ENCODE measurements at regions not wholly inside any gene's neighbourhood (a gene's known extent, or its start where the extent isn't known, plus 50 kb on each side); places are given as distances from the start of the nearest gene placed in this dataset.
A peak's percentile ranks its signal among the peaks of the same experiment; 100 is the strongest.

DNA sequence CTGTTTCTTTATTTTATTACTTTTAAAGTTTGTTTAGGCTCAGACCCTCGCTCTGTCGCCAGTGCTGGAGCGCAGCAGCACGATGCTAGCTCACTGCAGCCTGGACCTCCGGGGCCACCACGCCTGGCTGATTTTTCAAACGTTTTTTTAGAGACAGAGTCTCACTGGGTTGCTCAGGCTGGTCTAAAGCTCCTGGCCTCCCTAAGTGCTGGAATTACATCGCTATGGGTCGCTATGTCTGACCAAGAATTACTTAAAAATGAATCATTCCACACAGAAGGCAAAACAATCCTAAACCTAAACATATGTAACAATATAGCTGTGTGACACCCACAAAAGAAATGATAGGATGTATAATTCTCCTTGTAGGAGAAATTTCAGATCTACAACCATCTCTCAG lies 86.9 kb upstream of the SIMC1 start:
- DNase-seq: no peak

- peak; percentile 67 for DNase-seq
These were observed 85.9 kb upstream of the SIMC1 start for GRCh38 chr5:176152191-176152929.

DNA sequence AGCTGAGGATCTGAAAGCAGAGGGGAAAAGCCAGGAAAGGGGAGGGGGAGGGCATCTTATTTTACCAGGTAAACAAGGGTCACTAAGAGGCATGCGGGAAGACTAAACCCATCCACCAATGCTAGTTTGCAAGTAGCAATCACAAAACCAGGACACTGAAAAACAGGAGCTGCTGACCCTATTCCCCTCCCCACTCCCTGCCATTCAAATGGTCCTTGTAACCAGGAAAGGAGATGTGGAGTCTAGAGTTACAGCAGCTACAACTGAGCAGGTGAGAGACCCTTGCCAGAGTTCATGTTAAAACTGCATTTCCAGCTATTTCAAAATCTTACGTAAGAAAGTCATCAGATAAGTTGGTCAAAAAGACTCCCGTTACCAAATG lies 85.3 kb upstream of the SIMC1 start:
- no peak for DNase-seq

GRCh38 chr5:176153741-176154140 lies 84.5 kb upstream of the SIMC1 start:
- no peak for DNase-seq

DNA sequence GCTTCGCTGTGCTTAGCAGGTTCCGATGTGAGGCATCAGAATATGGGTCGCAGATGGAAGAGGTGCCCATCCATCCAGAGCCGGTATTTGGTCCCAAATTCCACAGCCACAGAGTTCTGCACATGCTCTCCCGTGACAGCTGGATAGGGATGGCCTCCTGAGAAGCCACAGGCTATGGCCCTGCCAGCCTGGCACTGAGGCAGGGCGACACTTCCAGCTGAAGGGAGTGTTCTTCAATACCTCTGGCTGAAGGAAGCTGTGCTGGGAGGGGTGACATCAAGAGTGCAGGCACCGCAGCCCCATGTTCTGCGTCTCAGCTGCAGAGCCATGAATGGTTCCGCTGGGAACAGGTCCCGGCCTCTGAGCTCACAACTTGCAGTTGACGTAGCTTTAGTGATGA lies 83.4 kb upstream of the SIMC1 start:
- no peak for DNase-seq

DNA sequence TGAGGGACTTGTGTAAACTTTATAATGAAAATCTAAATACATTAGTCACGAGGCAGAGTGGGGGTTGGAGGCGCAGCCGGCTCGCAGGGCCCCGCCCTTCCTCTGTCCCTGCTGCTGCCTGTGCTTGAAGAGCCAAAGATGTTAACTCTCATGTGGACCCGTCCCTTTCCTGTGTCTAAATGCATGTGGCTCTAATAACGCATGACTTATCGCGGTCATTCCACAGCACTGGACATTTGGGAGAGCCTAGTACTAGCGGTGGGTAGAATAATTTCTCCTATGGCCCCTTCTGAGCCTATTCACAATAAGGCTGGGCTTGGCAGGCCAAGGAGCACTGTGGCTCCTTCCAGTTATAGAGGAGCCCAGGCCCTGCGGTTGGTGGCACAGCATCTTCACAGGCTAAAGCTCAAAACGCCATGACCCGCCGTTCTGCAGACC lies 82.3 kb upstream of the SIMC1 start:
- DNase-seq: no peak

DNA sequence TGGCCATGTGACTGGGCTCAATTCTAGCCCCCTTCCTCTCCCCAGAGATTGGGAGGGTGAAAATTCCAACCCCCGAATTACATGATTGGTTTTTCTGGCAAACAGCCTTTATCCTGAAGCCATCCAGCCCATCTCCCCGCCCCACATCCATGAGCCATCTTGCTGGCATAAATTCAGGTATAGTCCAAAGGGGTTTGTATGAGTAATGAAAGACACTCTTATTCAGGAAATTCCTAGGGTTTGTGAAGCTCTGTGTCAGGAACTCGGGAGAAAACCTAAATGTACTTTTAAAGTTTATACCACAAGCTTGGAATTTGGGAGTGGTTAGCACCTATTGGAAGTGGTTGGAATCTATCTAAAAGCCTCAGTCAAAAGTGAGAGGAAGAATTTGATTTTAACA lies 80.6 kb upstream of the SIMC1 start:
- no peak for DNase-seq

- DNase-seq: no peak
These were observed 76.8 kb upstream of the SIMC1 start for GRCh38 chr5:176161431-176161830.

GRCh38 chr5:176162198-176162597 lies 76.0 kb upstream of the SIMC1 start:
- no peak for DNase-seq

DNA sequence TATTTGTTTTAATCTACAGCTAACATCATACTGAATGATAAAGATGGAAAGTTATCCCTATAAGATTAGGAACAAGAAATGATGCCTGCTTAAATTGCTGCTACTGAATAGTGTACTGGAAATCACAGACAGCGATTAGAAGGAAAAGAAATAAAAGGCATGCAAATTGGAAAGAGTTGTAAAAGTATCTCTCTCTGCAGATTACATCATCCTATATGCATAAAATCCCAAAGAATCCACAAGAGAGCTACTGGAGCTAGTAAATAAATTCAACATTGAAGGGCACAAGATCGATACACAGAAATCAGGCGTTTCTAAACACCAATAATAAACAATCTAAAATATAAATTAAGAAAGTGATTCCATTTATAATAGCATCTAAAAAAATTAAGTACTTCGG lies 75.3 kb upstream of the SIMC1 start:
- DNase-seq: no peak

GRCh38 chr5:176166427-176166826 lies 71.8 kb upstream of the SIMC1 start:
- DNase-seq: no peak

DNA sequence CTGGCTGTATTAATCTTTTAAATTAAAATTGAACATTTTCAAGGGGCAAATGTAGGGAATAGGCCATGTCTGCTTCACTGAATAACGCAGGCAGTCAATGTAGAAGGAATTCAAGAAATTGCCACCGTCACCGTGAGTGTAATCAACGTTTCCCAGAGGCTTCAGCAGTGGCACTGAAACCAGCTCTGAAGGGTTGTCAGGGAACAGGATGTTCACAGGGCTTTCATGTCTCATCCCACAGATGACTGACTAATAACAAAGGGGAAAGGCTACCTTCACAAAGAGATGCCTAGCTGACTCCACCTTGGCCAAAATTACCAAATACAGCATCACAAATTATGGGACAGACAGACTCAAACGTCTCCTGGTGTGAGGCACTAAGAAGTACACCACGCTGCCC lies 70.4 kb upstream of the SIMC1 start:
- DNase-seq: no peak

DNA sequence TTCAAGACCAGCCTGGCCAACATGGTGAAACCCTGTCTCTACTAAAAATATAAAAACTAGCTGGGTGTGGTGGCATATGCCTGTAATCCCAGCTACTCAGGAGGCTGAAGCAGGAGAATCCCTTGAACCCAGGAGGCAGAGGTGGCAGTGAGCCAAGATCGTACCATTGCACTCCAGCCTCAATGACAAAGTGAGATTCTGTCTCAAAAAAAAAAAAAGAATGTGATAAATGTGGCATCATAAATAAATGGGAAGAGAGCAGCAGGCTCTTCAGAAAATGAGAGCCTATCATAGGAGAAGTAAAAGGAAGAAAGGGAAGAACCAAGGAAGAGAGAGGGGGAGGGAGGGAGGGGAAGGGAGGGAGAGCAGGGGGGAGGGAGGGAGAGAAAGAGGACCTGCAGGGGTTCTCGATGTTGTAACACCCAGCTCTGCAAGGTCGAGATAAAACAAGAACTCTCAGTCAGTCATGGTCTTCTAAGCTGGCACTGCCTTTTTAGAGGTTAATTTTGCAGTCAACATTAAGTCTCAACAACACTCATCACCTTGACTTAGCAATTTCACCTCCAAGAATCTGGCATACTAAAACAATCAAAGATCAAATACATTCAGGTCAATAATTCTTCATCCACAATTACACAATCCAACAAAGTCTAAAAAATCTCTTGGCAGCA lies 68.7 kb upstream of the SIMC1 start:
- DNase-seq: no peak

DNA sequence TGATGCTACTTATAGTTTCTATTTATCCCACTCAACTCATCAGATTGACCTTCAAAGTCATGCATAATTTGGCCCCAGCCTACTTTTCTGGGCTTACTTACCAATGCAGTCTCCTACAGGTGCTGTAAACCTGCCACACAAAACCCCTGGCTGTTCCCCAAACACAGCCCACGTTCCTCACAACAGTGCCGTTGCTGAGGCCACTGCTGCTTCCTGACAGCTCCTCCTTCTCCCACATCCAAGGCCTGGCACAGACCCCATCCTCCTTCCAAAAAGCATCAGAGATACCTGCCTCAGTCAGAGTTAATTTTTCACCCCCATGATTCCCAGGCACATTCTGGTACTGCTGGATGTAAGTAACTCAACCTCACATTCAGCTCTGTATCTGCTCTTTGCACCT lies 68.1 kb upstream of the SIMC1 start:
- no peak for DNase-seq

DNA sequence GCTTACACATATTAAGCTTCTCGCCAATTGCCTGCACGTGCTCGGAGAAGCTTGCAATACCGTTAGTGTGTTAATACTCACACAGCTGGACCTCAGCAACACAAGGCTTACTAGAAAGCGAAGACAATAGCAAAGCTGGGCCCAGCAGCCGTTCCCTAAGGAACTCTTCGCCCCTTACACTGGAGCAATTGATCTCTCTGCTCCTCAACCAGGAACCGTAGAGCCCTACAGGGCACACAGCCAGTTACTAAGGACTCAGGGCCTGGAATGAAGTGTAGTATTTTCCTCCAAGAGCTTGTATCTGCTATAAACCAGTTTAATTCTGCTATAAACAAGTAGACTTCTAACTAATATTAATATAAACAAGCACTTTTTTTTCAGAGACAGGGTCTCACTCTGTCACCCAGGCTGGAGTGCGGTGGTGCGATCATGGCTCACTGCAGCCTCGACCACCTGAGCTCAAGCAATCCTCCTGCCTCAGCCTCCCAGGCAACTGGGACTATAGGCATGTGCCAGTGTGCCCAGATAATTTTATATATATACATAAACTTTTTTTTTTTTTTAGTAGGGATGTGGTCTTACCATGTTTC lies 67.0 kb upstream of the SIMC1 start:
- no peak for DNase-seq

DNA sequence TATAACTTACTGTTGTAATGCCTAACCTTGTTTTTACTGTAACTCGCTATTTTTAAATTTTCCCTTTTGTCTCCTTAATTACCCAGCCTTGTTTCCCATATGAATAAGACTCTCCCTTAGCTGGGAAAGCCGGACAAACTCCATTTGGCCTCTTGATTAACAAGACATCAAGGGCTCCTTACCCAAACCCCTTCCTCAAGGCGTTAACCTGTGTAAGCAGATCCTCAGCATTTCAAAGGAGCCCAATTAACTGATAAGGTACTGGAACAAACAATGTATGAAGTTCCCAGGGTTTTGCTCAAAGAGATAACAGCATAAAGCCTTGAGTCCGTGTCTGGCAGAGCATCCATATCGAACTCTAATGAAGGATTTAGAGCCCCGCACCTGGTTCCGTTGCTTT lies 66.0 kb upstream of the SIMC1 start:
- DNase-seq: no peak

DNA sequence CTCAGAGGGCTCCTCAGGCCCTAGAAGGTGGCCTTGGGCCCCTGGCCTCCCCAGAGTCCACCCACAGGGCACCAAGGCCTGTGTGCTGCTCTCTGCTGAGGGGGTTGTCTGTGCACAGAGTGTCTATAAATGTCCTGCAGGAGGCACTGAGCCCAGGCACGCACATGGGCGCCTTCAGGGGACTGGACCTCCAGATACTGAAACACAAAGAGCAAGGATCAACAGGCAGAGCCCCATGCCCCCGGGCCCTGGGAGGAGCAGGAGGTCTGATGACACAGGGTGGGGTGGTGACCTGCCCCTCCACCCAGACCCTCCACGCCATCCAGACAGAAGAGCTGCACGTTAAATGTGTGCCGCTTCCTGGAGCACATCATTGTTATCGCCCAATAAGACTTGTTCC lies 64.6 kb upstream of the SIMC1 start:
- no peak for DNase-seq

GRCh38 chr5:176174345-176175025 lies 63.7 kb upstream of the SIMC1 start:
- no peak for DNase-seq

GRCh38 chr5:176175101-176175852 lies 62.9 kb upstream of the SIMC1 start:
- DNase-seq: no peak

DNA sequence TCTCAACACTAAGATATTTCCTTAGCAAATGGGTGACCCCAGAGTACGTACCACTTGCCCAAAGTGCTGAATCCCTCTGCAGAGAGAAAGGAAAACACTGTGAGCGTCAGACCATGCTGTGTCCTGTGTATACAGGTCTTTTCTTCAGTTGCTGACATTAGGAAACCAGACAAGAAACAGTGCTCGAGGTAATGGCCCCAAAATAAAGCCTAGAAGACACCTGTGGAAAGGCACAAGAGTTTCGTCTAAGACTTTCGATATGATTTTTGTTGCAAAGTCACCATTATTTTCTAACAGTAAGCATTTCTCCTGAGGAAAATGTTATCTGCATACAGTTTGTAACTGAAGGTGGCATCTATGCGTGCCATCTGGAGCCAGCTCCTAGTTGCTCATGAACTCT lies 62.0 kb upstream of the SIMC1 start:
- DNase-seq: no peak

GRCh38 chr5:176178789-176179188 lies 59.4 kb upstream of the SIMC1 start:
- DNase-seq: no peak

DNA sequence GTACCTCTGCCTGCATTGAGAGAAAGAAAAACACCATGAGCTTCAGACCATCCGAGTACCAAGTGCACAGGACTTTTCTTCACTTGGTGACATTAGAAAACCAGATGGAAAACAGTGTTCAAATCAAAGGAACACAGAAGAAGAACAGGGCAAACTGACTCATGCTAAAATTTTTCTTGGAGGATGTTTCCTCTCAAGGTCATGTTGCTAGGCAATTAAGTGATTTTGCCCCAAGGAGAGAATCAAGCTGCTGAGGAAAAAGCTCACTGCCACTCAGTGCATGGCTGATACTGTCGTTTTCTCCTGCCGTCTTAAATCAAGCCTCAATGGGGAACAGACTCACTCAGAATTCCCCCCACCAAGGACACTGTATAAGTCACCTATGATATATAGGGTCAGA lies 57.9 kb upstream of the SIMC1 start:
- no peak for DNase-seq

DNA sequence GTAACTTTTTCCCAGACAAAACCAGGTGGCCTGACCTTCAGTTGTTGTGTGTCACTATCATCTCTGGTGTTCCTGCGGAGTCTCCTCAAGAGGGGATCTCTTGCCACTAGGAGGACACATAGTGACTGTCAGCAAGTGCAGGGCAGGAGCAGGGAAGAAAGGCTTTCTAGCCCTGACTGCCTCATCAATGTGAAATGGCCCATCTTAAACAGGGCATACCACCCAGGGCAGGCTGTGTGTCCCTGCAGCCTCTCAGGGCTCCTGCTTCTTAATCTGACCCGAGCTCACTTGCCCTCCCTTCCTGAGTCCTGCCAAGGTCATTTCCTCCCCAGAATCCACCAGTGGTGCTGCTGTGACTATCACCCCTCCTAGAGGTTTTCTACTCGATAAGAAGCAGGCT lies 57.4 kb upstream of the SIMC1 start:
- no peak for DNase-seq
